Fibroblast of skin of left biceps (primary cell): ENCODE measurements at regions not wholly inside any gene's neighbourhood (a gene's known extent, or its start where the extent isn't known, plus 50 kb on each side); places are given as distances from the start of the nearest gene placed in this dataset.
A peak's percentile ranks its signal among the peaks of the same experiment; 100 is the strongest.
"Not testable (repeated sequence)": the region's sequence is repeated elsewhere in the genome, so short reads cannot be mapped to it uniquely, and the experiment has no call there.

Experiments
- DNase-seq, 2 experiments: peaks; one replicate each; pipeline ENCODE4 v3.0.0-alpha.2; 2013; ENCODE audit warnings: low read depth in 2 of 2

DNA sequence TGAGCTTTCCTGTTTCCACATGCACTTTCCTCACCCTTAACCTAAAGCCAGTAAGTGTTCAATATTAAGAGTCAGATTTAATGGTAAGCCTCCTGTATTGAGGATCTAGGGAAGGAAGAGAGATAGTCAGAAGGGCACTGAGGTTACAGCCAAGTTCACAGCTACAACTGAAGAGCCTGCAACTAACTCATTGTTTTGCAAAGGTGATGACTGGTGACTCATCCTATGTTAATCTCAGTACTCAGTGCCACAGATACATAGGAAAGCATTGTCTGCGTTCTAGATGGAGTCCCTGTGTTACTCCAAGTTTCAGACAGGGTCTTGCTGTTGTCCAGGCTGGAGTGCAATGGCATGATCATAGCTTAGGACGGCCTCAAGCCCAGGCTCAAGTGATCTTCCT, 157.0 kb upstream of the RBM19 start:
- DNase-seq: no peak

DNA sequence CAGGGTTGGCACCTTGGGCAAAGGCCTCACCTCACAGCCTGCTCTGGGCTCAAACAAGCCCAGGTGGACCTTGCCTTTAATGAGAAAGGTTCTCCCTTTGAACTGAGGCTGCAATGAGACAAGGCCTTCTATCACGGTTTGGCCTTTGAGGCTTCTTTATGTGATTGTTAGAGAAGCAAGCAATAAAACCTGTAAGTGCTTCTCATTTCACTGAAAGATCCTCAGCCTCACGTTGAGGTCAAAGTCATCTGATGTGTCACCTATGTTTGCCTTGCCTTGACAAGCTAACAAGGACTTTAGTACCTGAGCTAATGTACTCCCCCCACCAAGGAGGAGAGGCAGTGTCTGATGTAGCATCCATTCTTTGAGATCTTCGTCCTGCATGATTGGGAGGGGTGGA, 155.9 kb upstream of the RBM19 start:
- DNase-seq: no peak

GRCh38 chr12:114119316-114119715, 153.2 kb upstream of the RBM19 start:
- DNase-seq: no peak

DNA sequence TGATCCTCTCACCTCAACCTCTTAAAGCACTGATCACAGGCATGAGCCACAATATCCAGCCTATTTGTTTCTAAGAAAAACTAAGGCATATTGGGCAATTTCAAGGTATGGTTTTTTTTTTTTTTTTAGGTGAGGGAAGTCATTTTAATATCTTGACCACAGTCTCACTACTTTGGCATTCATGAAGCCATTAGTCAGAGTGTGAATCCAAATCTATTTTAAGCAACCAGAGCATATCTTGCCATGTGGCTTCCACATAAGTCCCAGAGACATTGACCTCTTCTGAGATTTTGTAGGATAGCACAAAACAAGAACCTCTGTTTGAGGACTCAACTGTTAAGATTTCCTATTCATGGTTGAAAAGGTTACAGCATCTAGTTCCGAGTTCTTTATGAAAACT, 130.3 kb upstream of the RBM19 start:
- peak; percentile 18 to 23 for DNase-seq

DNA sequence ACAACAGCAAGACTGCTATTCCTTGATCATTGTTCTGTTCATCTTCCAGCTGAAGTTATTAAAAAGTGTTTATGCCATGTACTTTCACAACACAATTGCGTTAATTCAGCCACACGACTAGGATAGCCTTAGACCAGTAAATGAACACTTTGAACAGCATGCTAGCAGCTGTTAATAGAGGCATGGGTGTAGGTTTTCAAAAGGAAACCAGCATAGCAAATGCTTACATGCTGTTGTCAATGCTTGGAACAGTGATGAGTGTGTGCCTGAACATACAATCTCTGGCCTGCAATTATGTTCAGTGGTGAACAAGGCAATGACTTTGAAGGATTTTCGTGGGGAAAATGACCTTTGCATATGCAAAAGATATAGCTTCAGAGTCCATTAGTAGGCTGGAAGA, 127.4 kb upstream of the RBM19 start:
- no peak for DNase-seq

- DNase-seq: no peak
Observed at GRCh38 chr12:114092981-114093380, 126.9 kb upstream of the RBM19 start.

- DNase-seq: no peak
Observed at GRCh38 chr12:114090211-114090610, 124.1 kb upstream of the RBM19 start.

GRCh38 chr12:114073076-114073475, 107.0 kb upstream of the RBM19 start:
- DNase-seq: no peak

- DNase-seq: no peak
Observed at GRCh38 chr12:114069507-114069906, 103.4 kb upstream of the RBM19 start.

- DNase-seq: no peak
Observed at GRCh38 chr12:114064497-114064896, 98.4 kb upstream of the RBM19 start.

DNA sequence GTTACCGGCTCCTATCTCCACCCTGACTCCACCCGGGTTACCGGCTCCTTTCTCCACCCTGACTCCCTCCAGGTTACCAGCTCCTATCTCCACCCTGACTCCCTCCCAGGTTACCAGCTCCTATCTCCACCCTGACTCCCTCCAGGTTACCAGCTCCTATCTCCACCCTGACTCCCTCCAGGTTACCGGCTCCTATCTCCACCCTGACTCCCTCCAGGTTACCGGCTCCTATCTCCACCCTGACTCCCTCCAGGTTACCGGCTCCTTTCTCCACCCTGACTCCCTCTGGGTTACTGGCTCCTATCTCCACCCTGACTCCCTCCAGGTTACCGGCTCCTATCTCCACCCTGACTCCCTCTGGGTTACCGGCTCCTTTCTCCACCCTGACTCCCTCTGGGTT, 97.9 kb upstream of the RBM19 start:
- DNase-seq: not testable (repeated sequence)

- DNase-seq: no peak
Observed at GRCh38 chr12:114063435-114063834, 97.3 kb upstream of the RBM19 start.

- not testable (repeated sequence) for DNase-seq
Observed at GRCh38 chr12:114056351-114056750, 90.2 kb upstream of the RBM19 start.

- no peak for DNase-seq
Observed at GRCh38 chr12:114054982-114055381, 88.9 kb upstream of the RBM19 start.

DNA sequence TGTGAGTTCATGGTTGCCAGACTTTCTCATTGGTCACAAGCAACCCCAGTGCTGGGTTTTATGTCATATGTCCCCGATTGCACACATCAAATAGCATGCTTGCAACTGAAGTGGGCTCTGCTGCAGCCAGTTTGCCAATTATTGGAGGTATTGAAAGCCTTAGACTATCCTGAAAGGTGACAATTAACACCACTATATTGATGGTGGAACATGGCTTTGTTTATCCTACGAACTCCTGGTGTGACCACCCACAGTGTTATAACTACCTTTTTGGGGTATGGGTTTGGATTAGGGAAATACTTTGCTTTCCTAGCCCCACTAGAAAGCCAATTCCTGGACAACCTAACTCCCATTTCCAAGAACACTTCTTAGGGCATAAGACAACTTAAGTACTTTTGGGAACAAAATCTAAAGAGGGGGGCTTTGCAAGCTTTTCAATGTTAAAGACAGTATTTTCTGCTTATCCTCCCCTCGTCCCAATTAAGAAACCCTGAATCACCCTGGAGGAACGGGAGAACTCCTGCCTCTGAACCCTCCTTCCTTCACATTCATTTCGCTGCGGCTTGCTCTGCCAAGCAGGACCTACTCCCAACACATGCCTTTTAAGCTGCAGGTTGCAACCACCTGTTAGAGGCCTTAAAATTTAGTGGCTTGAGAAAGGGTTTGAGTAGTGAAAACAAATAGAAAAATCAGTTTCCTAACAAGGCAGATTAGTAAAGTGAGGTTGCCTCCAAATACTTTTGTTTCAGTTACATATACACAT, 80.3 kb upstream of the RBM19 start:
- DNase-seq: no peak

DNA sequence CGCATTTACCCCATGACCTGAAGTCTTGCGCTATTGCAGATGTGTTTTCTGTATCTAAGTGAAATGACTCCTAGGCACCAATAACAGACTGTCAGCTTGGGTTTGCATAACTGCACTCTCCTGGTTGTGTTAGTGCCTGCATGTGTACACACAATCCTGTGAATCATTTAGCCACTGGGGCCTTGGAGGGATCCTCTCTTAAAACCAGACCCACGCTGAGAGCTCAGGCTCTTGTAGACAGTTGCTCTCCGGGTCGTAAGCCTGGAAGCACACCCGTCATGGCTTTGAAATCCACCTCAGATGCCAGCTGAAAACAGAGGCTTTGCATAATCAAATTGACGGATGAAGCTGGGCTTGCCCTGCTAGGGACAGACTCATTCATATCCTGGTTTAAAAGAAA, 79.2 kb upstream of the RBM19 start:
- DNase-seq: no peak

- no peak for DNase-seq
Observed at GRCh38 chr12:114041590-114041989, 75.5 kb upstream of the RBM19 start.

DNA sequence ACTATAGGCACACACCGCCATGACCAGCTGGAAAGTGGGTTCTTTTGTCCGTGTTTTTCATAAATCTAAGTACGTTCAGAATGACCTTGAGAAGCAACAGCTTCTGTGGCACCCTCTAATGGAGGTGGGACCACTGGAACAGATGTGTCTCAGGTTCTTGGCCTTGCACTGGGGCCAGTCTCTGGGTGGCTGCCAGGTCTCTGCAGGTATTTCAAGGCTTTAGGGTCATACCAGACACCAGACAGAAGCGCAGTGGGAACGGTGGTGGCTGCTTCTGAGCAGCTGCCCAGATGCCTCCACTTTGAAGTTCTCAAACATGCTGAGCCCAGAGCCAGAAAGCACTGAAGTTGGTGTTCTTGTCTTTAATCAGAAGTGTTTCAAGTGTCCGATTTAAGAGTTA, 75.0 kb upstream of the RBM19 start:
- no peak for DNase-seq

DNA sequence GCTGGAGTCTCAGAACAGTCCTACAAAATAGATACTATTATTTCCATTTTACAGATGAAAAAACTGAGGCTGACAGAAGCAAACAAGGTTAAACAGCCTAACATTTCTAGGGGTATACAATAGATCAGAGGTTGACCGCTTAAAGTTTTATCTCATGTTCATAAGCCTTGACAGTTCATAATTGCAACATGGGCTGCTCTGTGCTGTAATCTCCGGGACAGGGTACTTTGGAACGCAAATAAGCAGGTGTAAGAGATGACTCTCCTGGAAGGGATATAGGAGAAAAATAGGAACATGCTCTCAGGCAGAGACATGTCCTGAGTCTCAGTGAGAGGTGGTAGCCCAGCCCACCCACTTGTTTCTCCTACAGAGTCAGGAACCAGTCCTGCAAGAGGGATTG, 72.8 kb upstream of the RBM19 start:
- no peak for DNase-seq

- no peak for DNase-seq
Observed at GRCh38 chr12:114032801-114033200, 66.7 kb upstream of the RBM19 start.

DNA sequence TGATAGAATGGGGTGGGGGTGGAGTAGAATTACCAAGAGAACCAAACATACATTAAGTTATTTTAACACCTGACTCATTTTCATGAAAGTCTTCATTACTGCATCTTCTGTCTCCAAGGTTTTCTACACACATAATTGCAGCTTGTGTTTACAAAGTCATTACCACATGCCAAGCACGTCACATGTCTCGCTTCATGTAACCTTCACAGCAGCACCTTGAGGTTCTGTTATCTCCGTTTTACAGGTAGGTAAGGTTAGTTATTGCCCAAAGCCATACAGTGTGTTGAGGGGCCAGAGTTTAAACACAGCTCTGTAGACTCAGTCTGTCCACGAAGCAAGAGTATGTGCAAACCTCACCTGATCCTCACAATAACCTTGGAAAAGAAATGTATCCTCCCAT, 64.3 kb upstream of the RBM19 start:
- DNase-seq: no peak

- DNase-seq: no peak
Observed at GRCh38 chr12:114026805-114027204, 60.7 kb upstream of the RBM19 start.

DNA sequence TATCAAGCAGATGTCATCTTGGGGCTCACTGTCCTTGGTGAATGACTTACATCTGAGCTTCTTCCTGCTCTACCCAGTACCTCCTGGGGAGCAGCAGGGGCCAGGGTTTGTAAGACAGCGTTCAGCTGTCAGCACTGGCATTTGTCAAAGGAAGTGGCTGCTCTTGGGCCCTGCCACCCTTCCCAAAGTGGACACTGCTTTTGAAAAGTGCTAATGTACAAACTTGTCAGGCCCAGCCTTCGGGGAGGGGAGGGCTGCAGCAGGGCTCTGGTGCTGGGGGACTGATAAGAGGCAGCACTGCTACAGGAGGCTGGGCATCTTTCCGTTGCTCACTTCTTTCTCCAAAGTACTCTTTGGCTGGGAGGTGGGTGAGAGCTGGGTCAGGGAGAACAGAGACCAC, 59.8 kb upstream of the RBM19 start:
- DNase-seq: no peak

DNA sequence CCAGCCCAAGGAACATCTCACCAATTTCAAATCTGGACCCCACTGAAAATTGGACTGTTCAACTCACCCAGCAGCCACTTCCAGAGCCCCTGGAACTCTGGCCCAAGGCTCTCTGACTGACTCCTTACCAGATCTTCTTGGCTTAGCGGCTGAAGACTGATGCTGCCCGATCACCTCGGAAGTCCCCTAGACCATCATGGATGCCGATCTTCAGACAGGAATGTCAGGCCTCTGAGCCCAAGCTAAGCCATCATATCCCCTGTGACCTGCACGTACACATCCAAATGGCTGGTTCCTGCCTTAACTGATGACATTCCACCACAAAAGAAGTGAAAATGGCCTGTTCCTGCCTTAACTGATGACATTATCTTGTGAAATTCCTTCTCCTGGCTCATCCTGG, 56.0 kb upstream of the RBM19 start:
- DNase-seq: not testable (repeated sequence)
